NCI-H82 treated with DMSO at 0.1 percent for 48 hours (cell line): ENCODE measurements at regions not wholly inside any gene's neighbourhood (a gene's known extent, or its start where the extent isn't known, plus 50 kb on each side); places are given as distances from the start of the nearest gene placed in this dataset.

ENCODE experiments used
- DNase-seq: peaks from one replicate; lab custom pipeline; 2025; ENCODE audit not compliant: unreplicated experiment; lab: John Stamatoyannopoulos, UW

DNA sequence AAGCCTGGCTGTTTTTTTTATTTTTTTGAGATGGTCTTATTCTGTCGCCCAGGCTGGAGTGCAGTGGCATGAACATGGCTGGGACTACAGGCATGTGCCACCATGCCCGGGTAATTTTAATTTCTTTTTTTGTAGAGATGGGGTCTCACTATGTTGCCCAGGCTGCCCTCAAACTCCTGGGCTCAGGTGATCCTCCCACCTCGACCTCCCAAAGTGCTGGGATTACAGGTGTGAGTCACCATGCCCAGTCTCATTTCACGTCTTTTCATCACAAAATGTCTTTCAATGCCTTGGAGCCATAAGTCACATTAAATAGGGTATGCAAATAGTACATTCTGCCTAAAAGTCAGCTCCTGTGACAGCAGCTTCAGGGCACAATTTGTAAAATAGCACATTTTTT lies 52.8 kb downstream of the SOX2 start:
- no peak for DNase-seq

- no peak for DNase-seq
Measured at GRCh38 chr3:181770296-181770695, 58.6 kb downstream of the SOX2 start.

DNA sequence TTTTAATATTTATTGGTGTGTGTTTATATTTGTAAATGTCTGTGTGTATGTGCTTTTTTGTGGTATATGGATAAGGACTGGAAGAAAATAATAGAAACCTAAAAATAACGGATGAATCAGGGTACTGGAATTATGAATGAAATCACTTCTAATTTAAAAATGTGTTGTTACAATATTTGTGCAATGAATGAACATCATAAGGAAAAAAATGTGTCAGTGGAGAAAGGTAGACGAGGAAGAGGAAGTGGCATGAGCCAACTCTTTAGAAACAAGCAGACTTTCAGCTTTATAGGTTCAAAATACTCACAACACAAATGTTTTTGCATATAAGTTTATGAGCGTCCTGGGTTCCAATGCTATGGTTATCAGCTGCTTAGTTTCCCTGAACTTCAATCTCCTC lies 59.4 kb downstream of the SOX2 start:
- no peak for DNase-seq

DNA sequence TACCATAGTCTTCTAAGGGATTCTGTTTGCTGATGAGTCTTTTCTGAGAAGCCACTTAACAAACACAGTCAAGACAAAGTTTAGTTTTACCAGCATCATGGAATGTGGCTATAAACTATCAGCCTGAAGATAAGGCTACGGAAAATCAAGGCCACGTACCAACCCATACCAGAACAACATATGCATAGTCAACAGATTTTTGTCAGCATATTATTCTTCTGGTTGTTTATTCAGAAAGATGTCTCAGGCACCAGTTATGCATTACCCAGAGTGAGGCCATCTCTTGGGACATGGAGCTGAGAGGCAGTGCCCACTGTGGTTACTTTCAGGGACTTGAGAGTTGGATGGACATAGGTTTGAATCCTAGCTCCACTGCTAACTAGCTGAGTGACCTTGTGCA lies 60.4 kb downstream of the SOX2 start:
- DNase-seq = no peak

DNA sequence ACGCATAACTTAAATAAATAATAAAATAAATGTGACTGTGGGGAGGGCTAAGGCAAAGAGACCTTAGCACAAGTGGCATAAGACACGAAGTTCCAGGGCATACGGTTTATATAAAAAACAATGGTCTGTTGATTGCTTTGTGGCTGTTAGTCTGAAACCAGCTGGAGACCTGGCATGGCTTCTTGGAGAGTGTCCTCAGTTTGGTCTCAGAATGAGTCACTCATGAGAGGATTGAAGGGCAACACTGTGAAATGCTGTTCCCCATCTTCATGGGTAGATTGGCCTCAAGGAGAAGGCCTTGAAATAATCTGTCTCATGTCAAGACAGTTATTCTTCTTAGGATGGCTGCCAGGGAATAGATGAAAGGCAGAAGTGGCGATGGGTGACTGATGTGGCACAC lies 62.2 kb downstream of the SOX2 start:
- no peak for DNase-seq

GRCh38 chr3:181782306-181782954 lies 70.7 kb downstream of the SOX2 start:
- DNase-seq = no peak

DNA sequence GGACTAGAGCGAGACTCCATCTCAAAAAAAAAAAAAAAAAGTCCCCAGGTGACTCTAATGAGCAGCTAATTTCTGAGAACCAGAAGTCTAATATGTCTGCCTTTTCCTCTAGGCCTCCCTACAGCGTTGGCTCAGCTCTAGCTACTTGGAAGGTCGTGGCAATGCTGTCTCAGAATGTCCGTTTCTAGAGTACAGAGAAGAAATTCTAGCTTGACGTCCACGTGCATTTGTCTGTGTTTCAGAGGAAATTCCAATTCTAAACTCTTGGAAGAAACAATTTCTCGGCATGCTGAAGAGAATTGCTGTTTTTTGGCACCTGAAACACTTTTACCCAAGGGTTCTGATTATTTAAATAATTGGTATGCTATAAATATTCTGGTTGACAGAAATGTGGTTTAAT lies 78.8 kb downstream of the SOX2 start:
- DNase-seq = no peak

- DNase-seq = no peak
Measured at GRCh38 chr3:181791056-181791955, 79.6 kb downstream of the SOX2 start.

DNA sequence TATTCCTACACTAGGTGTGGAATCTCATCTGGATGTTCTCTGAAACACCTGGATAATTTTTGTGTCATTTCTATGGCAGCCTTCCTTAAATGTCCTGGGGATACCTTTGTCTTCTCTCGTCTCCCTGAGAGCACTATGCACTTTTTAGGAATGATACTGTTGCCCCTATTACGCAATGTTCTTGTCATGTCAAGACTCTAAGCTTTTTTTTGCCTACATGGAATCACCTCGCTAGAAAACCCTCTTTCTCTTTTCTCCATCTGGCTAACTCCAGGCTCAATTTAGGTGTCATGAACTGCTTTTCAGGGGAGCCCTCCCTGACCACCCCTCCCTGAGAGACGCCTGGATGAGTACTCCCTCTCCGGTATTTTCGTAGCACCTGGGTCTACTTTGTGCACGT lies 81.3 kb downstream of the SOX2 start:
- no peak for DNase-seq

DNA sequence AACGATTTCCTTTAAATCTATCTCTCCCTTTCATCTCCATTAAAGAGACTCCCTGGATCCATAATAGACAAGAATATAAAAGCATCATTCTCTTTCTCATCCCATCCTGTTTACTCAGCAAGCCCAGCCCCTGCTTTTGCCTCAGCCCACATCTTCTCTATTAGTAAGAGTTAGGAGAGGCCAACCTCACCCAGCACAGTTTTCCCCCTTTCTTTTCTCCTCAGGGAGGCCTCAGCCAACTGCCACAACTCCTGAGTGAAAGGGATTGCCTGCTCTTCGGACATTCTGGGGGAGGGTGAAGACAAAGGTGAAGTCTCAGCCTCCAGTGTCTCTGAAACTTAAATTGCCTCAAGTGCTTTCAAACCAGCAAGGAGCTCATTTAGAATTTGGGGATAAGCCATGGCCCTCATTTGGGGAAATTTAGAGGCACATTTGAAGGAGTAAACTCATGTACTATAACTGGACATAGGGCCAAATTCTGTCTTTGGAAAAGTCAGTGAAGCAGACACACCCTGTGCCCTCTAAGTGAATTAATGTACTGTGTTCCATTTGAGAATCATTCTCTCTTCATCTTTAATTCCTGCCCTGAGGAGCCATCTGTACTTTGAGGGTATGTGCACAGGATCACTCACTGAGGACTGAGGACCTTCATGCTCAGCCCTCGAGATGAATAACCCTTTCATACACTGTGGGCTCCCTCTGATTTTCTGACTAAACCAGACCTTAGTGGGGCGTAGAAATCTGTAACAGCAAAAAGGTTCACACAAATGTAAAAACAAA lies 82.5 kb downstream of the SOX2 start:
- DNase-seq = no peak

- DNase-seq = no peak
Measured at GRCh38 chr3:181796641-181797040, 84.9 kb downstream of the SOX2 start.

GRCh38 chr3:181797431-181797830 lies 85.7 kb downstream of the SOX2 start:
- DNase-seq = no peak

GRCh38 chr3:181805703-181806102 lies 94.0 kb downstream of the SOX2 start:
- no peak for DNase-seq

GRCh38 chr3:181808053-181808452 lies 96.3 kb downstream of the SOX2 start:
- DNase-seq = no peak

DNA sequence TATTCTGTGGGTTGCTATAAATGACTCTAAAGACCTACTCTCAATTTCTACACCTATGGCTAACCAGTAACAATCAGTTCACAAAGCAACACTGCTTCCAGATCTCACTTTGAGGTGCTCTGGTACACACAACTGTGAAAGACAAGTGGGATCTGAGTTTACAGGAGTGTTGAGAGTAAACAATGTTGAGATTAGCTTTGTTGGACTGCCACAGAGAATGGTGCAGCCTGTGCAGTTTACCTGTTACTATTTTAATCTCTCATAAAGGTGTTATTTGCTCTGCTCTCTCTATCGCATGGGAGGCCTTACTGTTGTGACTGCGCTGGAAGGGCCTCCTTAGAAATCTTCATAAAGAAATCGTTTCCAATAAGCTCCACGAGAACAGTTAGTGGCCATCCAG lies 112.0 kb downstream of the SOX2 start:
- DNase-seq = no peak

DNA sequence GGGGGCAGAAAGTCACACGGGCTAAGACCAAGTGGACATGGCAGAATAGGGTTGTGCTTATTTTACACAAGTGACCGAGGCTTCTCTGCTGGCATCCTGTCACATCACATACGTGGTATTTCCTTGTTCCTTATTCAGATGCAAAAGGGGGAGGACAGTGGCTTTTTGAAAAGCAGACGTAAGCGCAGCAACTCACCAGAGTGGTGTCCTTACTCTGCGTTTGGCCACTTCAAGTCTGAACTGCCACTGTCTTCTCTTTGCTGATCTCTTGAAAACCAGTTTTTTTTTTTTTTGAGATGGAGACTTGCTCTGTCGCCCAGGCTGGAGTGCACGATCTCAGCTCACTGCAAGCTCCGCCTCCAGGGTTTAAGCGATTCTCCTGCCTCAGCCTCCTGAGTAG lies 113.2 kb downstream of the SOX2 start:
- DNase-seq = no peak

DNA sequence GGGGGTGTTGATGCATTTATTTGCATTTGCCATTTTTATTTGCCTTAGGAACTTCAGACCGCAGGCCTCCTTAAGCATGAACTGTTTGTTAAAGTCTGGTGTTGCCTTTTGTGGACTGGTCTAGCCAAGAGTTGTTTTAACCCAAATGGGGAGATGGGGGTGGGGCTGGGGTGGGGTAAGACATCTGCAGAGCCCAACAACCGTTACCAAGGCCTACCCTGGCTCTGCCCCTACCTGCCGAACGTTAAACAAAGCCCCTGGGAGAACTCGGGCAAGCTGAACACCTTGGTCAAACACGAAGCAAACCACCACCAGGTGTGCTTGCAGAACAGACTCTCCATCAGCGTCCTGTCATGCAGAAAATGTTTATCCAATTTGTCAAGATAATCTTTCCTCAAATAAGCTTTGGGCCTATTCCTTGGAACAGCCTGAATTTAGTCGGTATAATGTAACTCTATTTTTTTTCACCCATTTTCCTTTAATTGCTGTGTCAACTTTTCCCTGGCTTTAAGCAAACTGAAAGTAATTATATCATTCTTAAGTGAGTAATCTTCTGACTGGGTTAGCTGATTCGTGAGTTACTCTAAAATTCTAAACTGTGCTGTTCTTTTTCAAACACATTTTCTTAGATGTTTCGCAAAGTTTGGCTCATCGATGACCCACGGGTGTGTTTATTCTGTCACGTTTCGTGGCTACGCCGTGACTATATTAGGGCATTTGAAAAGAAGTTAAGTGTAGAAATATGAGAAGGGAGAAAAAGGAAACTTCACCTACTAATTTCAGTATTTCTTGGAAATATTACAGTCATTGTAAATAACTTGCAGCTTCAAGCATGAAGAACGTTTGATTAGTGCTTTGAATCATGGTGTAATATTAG lies 127.6 kb downstream of the SOX2 start:
- no peak for DNase-seq

DNA sequence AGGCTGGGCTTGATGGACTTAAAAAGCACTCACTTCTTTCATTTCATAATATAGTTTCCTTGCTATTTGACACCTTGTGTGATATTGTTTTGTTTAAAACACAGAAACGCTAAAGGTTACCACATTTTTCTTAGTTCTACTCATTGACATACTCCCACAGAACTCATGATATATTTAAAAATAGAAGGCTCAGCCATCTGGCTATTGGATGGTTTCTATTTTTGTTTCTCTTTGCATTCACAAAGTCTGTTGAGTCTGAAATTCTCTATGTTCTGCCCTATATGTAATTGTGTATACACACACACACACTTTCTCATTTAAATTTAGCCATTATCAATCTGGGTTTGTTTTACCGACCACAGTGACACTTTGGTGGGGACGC lies 128.2 kb downstream of the SOX2 start:
- no peak for DNase-seq

DNA sequence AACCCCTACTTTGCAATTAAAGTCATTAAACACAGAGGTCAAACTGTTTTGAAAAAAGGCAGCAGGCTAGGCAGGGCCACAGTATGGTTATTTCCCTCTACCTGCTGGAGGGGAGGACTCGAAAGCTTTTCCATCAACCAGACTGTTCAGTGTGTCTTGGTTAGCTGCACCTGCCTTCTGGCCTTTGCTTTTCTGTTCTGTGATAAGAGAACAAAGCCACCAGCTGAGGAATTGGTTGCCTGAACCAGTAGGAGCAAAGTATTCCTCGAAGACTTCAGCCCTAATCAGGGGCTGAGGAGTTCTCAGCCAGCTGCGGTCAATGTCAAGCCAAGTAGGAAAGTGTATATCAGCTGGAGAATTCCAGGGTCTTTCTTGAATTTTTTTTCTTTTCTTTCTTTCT lies 132.5 kb downstream of the SOX2 start:
- DNase-seq = no peak

DNA sequence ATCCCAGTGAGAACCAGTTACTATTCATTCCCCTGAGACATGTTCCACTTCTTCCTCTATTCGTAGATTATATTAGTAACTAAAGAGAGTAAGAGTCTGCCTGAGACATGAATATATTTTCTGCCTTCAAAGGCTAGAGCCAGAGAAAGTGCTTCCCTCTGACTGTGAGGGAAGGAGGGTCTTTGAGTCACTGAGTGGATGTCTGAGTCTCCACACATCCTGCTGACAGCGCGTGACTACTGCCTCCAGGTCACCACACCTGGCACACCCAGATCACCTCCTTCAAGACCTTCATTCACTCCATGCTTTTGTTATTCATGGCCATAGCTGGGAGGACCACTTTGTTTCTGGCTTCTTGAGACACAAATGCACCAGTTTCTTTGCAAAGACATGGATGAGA lies 135.6 kb downstream of the SOX2 start:
- DNase-seq = no peak

DNA sequence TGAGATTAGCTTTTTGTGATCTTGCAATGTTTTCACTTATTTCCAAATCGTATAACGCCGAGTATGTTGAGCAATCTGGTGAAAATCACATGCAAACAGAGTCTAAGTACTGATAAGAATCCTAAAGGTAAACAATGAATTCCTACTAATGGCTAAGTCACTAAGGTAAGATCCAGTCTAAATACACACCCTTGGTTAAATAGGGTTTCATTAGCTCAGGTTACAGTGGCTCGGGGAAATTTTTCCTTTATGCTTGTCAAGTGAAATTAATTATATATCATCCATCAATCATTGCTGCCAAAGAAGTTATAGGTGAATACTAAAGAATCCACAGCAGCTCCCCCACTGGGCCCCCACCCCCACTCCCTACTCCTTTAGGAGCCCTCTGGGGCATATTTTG lies 139.3 kb downstream of the SOX2 start:
- DNase-seq = no peak
